ENCODE measurements at regions not wholly inside any gene's neighbourhood (a gene's known extent, or its start where the extent isn't known, plus 50 kb on each side); places are given as distances from the start of the nearest gene placed in this dataset.

DNA sequence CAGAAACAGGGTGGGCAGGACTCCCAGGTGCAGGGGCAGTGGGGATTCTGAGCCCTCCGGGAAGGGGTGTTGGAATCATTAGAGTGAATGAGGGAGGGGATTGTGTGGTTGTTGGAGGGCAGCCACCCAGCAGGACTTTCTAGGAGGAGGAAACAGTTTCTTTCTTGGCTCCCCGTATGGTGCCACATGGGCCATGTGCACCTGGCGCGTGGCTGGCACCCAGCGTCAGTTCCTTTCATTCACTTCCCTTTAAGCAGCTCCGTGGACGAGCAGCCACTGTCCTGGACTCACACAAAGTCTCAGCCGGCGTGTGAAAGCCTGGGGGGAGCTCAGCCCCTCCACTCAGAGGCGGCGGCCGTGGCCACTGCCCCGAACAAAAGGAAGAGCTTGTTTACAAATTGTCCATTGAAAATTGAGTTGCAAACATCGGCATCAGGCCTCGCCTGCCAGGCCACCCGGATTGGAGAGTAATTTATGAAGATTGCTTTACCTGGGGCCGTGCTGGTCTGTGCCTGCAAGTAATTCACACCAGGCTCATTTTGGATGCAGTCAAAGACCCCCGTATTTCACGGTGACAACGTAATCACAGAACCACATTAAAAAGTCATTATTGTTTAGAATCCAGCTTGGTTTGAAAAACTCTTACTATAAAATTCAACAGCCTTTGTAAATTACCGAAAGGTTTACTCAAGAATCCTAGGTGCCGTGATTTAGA, 101.7 kb upstream of the C14orf180 start:
- Histone ChIP-seq H3K9me2 (ENCODE audit: insufficient read depth, low read length) (no peaks in the 10 kb centered on the region), H3K9me3 (ENCODE audit: low read length) (no peaks in the 10 kb centered on the region), H3K9ac (ENCODE audit: low read length) (no peak overlapping the region), H3K27me3 (ENCODE audit: insufficient read depth, low read depth, low read length) (no peaks in the 10 kb centered on the region), H3K27ac (ENCODE audit: low read length) (no peak overlapping the region), H3K4me3 (ENCODE audit: low read length) (no peak overlapping the region), H3K79me2 (replicated peaks; ENCODE audit: insufficient read depth, low read length) (no peaks in the 10 kb centered on the region), H3F3A (ENCODE audit: insufficient read depth, low read length, poor library complexity, severe bottlenecking) (no peaks in the 10 kb centered on the region), H3K4me2 (ENCODE audit: low read length) (no peak overlapping the region), H3K36me3 (ENCODE audit: insufficient read depth, low read length) (no peaks in the 10 kb centered on the region), H4K20me1 (ENCODE audit: insufficient read depth) (no peaks in the 10 kb centered on the region), H2AFZ (ENCODE audit: low read depth, low read length) (no peak overlapping the region)
- TF ChIP-seq TAF1 (IDR thresholded peaks at IDR 0.05; ENCODE audit: low read depth) = no peak

DNA sequence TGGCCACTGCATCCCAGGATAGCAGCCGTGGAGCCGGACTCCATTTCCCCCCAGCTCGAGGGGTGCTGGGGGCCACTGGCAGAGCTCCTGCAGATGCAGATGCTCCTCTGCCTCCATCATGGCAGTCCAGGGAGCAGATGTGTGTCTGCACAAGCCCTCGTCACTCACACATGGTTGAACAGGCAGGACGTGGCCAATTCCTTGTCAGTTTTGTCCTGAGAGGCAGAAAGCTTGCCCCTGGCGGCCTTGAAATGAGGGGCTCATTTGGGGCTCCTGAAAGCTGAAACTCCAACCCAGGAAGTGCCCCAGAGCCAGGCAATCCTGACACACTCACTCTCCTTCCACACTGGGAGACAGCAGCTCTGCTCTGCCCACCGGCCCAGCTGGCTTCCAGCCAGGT, 100.9 kb upstream of the C14orf180 start:
- no peaks in the 10 kb centered on the region for H3F3A ChIP-seq (ENCODE audit: insufficient read depth, low read length, poor library complexity, severe bottlenecking)
- no peak overlapping the region for H2AFZ ChIP-seq (ENCODE audit: low read depth, low read length)
- H3K79me2 ChIP-seq (replicated peaks; ENCODE audit: insufficient read depth, low read length) = no peaks in the 10 kb centered on the region
- no peaks in the 10 kb centered on the region for H3K9me3 ChIP-seq (ENCODE audit: low read length)
- TF ChIP-seq EZH2 (IDR thresholded peaks at IDR 0.05; ENCODE audit: borderline replicate concordance, insufficient read depth, low read length, poor library complexity, severe bottlenecking) = no peak
- TF ChIP-seq, protein P1, sequence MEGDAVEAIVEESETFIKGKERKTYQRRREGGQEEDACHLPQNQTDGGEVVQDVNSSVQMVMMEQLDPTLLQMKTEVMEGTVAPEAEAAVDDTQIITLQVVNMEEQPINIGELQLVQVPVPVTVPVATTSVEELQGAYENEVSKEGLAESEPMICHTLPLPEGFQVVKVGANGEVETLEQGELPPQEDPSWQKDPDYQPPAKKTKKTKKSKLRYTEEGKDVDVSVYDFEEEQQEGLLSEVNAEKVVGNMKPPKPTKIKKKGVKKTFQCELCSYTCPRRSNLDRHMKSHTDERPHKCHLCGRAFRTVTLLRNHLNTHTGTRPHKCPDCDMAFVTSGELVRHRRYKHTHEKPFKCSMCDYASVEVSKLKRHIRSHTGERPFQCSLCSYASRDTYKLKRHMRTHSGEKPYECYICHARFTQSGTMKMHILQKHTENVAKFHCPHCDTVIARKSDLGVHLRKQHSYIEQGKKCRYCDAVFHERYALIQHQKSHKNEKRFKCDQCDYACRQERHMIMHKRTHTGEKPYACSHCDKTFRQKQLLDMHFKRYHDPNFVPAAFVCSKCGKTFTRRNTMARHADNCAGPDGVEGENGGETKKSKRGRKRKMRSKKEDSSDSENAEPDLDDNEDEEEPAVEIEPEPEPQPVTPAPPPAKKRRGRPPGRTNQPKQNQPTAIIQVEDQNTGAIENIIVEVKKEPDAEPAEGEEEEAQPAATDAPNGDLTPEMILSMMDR (IDR thresholded peaks at IDR 0.05; ENCODE audit: poor library complexity, severe bottlenecking) = no peak
- no peak for TF ChIP-seq MXI1 (conservative IDR thresholded peaks at IDR 0.05; ENCODE audit: poor library complexity, severe bottlenecking)
- no peak for TF ChIP-seq TAF1 (IDR thresholded peaks at IDR 0.05; ENCODE audit: low read depth)
- TF ChIP-seq EP300 (conservative IDR thresholded peaks at IDR 0.05; ENCODE audit: poor library complexity, severe bottlenecking) = no peak
- TF ChIP-seq SMC3 (conservative IDR thresholded peaks at IDR 0.05; ENCODE audit: poor library complexity) = no peak
- TF ChIP-seq, protein P2, sequence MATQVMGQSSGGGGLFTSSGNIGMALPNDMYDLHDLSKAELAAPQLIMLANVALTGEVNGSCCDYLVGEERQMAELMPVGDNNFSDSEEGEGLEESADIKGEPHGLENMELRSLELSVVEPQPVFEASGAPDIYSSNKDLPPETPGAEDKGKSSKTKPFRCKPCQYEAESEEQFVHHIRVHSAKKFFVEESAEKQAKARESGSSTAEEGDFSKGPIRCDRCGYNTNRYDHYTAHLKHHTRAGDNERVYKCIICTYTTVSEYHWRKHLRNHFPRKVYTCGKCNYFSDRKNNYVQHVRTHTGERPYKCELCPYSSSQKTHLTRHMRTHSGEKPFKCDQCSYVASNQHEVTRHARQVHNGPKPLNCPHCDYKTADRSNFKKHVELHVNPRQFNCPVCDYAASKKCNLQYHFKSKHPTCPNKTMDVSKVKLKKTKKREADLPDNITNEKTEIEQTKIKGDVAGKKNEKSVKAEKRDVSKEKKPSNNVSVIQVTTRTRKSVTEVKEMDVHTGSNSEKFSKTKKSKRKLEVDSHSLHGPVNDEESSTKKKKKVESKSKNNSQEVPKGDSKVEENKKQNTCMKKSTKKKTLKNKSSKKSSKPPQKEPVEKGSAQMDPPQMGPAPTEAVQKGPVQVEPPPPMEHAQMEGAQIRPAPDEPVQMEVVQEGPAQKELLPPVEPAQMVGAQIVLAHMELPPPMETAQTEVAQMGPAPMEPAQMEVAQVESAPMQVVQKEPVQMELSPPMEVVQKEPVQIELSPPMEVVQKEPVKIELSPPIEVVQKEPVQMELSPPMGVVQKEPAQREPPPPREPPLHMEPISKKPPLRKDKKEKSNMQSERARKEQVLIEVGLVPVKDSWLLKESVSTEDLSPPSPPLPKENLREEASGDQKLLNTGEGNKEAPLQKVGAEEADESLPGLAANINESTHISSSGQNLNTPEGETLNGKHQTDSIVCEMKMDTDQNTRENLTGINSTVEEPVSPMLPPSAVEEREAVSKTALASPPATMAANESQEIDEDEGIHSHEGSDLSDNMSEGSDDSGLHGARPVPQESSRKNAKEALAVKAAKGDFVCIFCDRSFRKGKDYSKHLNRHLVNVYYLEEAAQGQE (IDR thresholded peaks at IDR 0.05; ENCODE audit: borderline replicate concordance) = no peak
- no peak for TF ChIP-seq RAD21 (conservative IDR thresholded peaks at IDR 0.05)
- TF ChIP-seq POLR2AphosphoS5 (IDR thresholded peaks at IDR 0.05) = no peak
- no peaks in the 10 kb centered on the region for H3K27me3 ChIP-seq (ENCODE audit: insufficient read depth, low read depth, low read length)
- no peak overlapping the region for H3K4me3 ChIP-seq (ENCODE audit: low read length)
- H3K36me3 ChIP-seq (ENCODE audit: insufficient read depth, low read length) = no peaks in the 10 kb centered on the region
- H3K9me2 ChIP-seq (ENCODE audit: insufficient read depth, low read length) = no peaks in the 10 kb centered on the region
- no peaks in the 10 kb centered on the region for H4K20me1 ChIP-seq (ENCODE audit: insufficient read depth)
- no peak overlapping the region for H3K9ac ChIP-seq (ENCODE audit: low read length)
- no peak overlapping the region for H3K27ac ChIP-seq (ENCODE audit: low read length)
- no peak overlapping the region for H3K4me2 ChIP-seq (ENCODE audit: low read length)
